OCI-LY3 (cell line): ENCODE measurements at regions not wholly inside any gene's neighbourhood (a gene's known extent, or its start where the extent isn't known, plus 50 kb on each side); places are given as distances from the start of the nearest gene placed in this dataset.

Source experiments
- CTCF ChIP-seq: fragments of 200-600, 300-600 bp; sonication (generic); IDR thresholded peaks from 2 replicates; pipeline ENCODE4 v1.5.1; 2014; ENCODE audit warnings: antibody characterized with exemption, low read length, low read depth
- EZH2phosphoT487 ChIP-seq: fragments of 200-600 bp; shearing (Covaris generic); IDR thresholded peaks from 2 replicates; pipeline ENCODE4 v1.6.1; 2018; ENCODE audit warnings: antibody characterized with exemption, mixed run types, low read depth

DNA sequence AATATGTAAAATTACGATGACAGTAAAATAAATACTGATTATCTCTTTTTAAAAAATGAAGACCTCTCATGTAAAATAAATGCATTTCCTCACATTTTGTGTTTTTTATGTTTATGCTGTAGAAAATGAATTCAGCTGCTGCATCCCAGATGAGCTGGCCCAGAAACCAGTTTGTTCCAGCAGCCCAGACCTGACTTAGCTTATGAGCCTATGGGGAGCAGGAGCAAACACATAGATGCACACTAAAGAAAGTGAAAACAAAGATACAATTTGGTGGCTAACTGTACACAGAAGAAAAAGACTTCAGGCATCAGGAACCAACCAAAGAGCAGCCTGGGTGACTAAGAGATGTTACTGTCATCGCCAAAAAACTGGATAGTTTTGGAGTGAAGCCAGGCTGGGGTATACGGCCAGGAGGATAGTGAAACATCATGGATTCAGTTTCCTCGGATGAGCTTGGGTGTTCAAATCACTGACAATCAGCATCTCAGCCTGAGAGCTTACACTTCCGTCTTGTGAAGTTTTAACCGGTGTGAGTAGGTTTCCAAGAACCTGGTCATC is 113.9 kb upstream of the BACE2 start:
- TF ChIP-seq CTCF (no peak), EZH2phosphoT487 (no peak)
